ENCODE measurements at regions not wholly inside any gene's neighbourhood (a gene's known extent, or its start where the extent isn't known, plus 50 kb on each side); places are given as distances from the start of the nearest gene placed in this dataset.

- TF ChIP-seq CTCF (IDR thresholded peaks at IDR 0.05) (no peak), POLR2A (IDR thresholded peaks at IDR 0.05) (no peak)
Measured at GRCh38 chr11:101296896-101297295, 167.3 kb upstream of the PGR start.

All from adrenal gland (tissue), 5 donors.